HepG2 (cell line): ENCODE measurements at regions not wholly inside any gene's neighbourhood (a gene's known extent, or its start where the extent isn't known, plus 50 kb on each side); places are given as distances from the start of the nearest gene placed in this dataset.

Experiments used
- ATAC-seq: fragments of 200-7000 bp; cut with Tn5 transposase; 3 replicates; pipeline ENCODE4 v1.9.1; 2020; ENCODE audit warnings: mild to moderate bottlenecking, moderate library complexity
- BruUV-seq: library from RNA; stranded (reverse); fragments of 400-500 nt; replicated peaks from 2 replicates; lab custom pipeline; 2021; lab: Mats Ljungman, UMichigan
- CTCF ChIA-PET: fragments of 300-600 bp; formaldehyde crosslinking; extraction: SDS; loops from one replicate; lab custom pipeline; 2021; ENCODE audit warnings: low total read pairs, inconsistent platforms, low intra/inter-chr PET ratio; lab: Yijun Ruan, JAX
- POLR2A ChIA-PET: fragments of 350-600 bp; sonication (Branson Sonifier 250); formaldehyde crosslinking; loops from one replicate; lab custom pipeline; 2020; ENCODE audit warnings: antibody characterized with exemption, inconsistent platforms; lab: Yijun Ruan, JAX
- DNase-seq: peaks from one replicate; pipeline ENCODE4 v3.0.0-alpha.2; 2015; ENCODE audit warnings: low spot score
- FAIRE-seq: peaks from 3 replicates; lab custom pipeline; 2011; peaks lifted over from hg19 to GRCh38; lab: Jason Lieb, UNC
- H2AFZ ChIP-seq: one replicate; pipeline ENCODE4 v1.6.1; 2011; ENCODE audit warnings: low read length, inconsistent platforms
- H3K27ac ChIP-seq: fragments of 300-600 bp; 3 replicates; pipeline ENCODE4 v1.8.0; 2011; ENCODE audit warnings: mixed run types, mild to moderate bottlenecking, mixed read lengths, low read length, inconsistent platforms; ENCODE audit not compliant: insufficient read depth; ENCODE audit errors: extremely low read length
- H3K27me3 ChIP-seq, 2 experiments: fragments of 200-600 bp in 1 of 2; 2 replicates in 1 of 2; 3 replicates in 1 of 2; pipeline versions ENCODE4 v1.6.0 to v1.8.0; 2011; ENCODE audit warnings: low read length in 2 of 2, mild to moderate bottlenecking in 2 of 2, moderate library complexity in 2 of 2, inconsistent platforms in 1 of 2; ENCODE audit not compliant: insufficient read depth in 2 of 2, control insufficient read depth in 1 of 2
- H3K36me3 ChIP-seq, 2 experiments: fragments of 200-600 bp in 1 of 2; replicated peaks in 1 of 2; 2 replicates in 1 of 2; 3 replicates in 1 of 2; pipeline versions ENCODE4 v1.5.1 to v1.8.0; 2011; ENCODE audit warnings: low read length in 2 of 2, inconsistent platforms in 1 of 2; ENCODE audit not compliant: insufficient read depth in 2 of 2, control insufficient read depth in 1 of 2
- H3K4me1 ChIP-seq: 2 replicates; pipeline ENCODE4 v1.5.1; 2012; ENCODE audit warnings: low read length, inconsistent platforms; ENCODE audit not compliant: insufficient read depth
- H3K4me2 ChIP-seq: 2 replicates; pipeline ENCODE4 v1.6.0; 2011; ENCODE audit warnings: low read depth, low read length, inconsistent platforms
- H3K4me3 ChIP-seq, 3 experiments: fragments of 200-600 bp in 1 of 3; sonication (generic), shearing (Covaris generic) in 1 of 3; replicated peaks in 1 of 3; 2 replicates each; pipeline ENCODE4 v1.5.1; 2011 to 2016; ENCODE audit warnings: low read length in 3 of 3, inconsistent platforms in 2 of 3, low read depth in 2 of 3, mild to moderate bottlenecking in 2 of 3, control low read depth in 1 of 3, mixed read lengths in 1 of 3; ENCODE audit not compliant: insufficient read depth in 1 of 3
- H3K79me2 ChIP-seq: one replicate; pipeline ENCODE4 v1.6.1; 2011; ENCODE audit warnings: low read length, inconsistent platforms; ENCODE audit not compliant: insufficient read depth
- H3K9ac ChIP-seq: 2 replicates; pipeline ENCODE4 v1.6.0; 2011; ENCODE audit warnings: mild to moderate bottlenecking, low read depth, low read length, inconsistent platforms; ENCODE audit not compliant: insufficient read depth
- H3K9me3 ChIP-seq: 2 replicates; pipeline ENCODE4 v1.5.1; 2012; ENCODE audit warnings: mild to moderate bottlenecking, low read length
- H4K20me1 ChIP-seq: 2 replicates; pipeline ENCODE4 v1.6.0; 2011; ENCODE audit warnings: inconsistent platforms, mild to moderate bottlenecking, low read length, moderate library complexity; ENCODE audit not compliant: insufficient read depth
- BCLAF1 ChIP-seq: fragments of 450-650 bp; IDR thresholded peaks from 2 replicates; pipeline ENCODE4 v1.6.1; 2017; ENCODE audit warnings: mild to moderate bottlenecking
- NONO ChIP-seq, 2 experiments: fragments of 450-650 bp in 1 of 2; sonication (generic) in 1 of 2; formaldehyde crosslinking in 1 of 2; IDR thresholded peaks in 1 of 2; conservative IDR thresholded peaks in 1 of 2; 2 replicates each; pipeline versions ENCODE4 v1.6.1 to v1.8.0; 2017 to 2022; ENCODE audit warnings: mild to moderate bottlenecking in 1 of 2, missing genetic modification reagents in 1 of 2, moderate library complexity in 1 of 2
- SIX1 ChIP-seq: sonication (generic); formaldehyde crosslinking; IDR thresholded peaks from 2 replicates; pipeline ENCODE4 v1.4.0; 2020; ENCODE audit warnings: missing genetic modification reagents, borderline replicate concordance
- TCF12 ChIP-seq, 2 experiments: fragments of 450-650 bp in 1 of 2; sonication (generic) in 1 of 2; formaldehyde crosslinking in 1 of 2; IDR thresholded peaks; 2 replicates each; pipeline versions ENCODE4 v1.6.1 to v1.8.0; 2017 to 2022; ENCODE audit warnings: antibody characterized with exemption in 1 of 2, mild to moderate bottlenecking in 1 of 2, missing genetic modification reagents in 1 of 2, moderate library complexity in 1 of 2
- ZFYVE20 ChIP-seq: sonication (generic); formaldehyde crosslinking; IDR thresholded peaks from 2 replicates; pipeline ENCODE4 v1.8.0; 2023; ENCODE audit warnings: low read depth, mild to moderate bottlenecking, moderate library complexity, missing genetic modification reagents, borderline replicate concordance
- ZNF891 ChIP-seq: sonication (generic); formaldehyde crosslinking; IDR thresholded peaks from 2 replicates; pipeline ENCODE4 v1.5.0; 2020; ENCODE audit warnings: mild to moderate bottlenecking, missing genetic modification reagents
- WGBS: methylation state at CpG from one replicate; pipeline ENCODE4 v1.1.6; 2017; ENCODE audit warnings: low lambda C conversion rate; 5-methylcytosine and 5-hydroxymethylcytosine counted together
- in situ Hi-C: cut with HindIII; loops from 2 replicates; pipeline ENCODE4 v1.10.0; 2017; ENCODE audit warnings: low pct_unique_long_range_greater_than_20kb; ENCODE audit not compliant: extremely low pct_ligation_motif_present
- intact Hi-C: fragments of 100-400 bp; cut with micrococcal nuclease; formaldehyde crosslinking; loops from one replicate; pipeline ENCODE4 v1.10.0; 2022; ENCODE audit not compliant: unreplicated experiment
- TF ChIP-seq, protein P1 (sequence below): sonication (generic); formaldehyde crosslinking; IDR thresholded peaks from 2 replicates; pipeline ENCODE4 v1.5.0; 2020; ENCODE audit warnings: missing genetic modification reagents

- no peak for TF ChIP-seq BCLAF1
- TF ChIP-seq ZNF891 (CRISPR knock-in tag) = no peak
- TF ChIP-seq, protein P1, sequence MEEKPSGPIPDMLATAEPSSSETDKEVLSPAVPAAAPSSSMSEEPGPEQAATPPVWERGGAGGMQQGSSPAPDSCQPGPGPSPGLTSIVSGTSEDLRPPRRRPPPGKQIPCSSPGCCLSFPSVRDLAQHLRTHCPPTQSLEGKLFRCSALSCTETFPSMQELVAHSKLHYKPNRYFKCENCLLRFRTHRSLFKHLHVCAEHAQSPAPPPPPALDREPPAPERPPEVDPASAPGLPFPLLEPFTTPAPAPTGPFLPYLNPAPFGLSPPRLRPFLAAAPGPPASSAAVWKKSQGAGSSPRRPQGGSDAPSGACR (CRISPR knock-in tag) = no peak
Observed at GRCh38 chr1:239505094-239505493, 118.7 kb downstream of the CHRM3 start (continued).

GRCh38 chr1:239507826-239508225 lies 121.5 kb downstream of the CHRM3 start:
- TF ChIP-seq SIX1 (CRISPR knock-in tag) (no peak), NONO (IDR thresholded peaks at IDR 0.05) (no peak), NONO (CRISPR knock-in tag; conservative IDR thresholded peaks at IDR 0.05) (no peak), TCF12 (IDR thresholded peaks at IDR 0.05) (no peak), TCF12 (CRISPR knock-in tag; IDR thresholded peaks at IDR 0.05) (no peak), ZFYVE20 (CRISPR knock-in tag) (no peak)
- Histone ChIP-seq H3K4me2 (no peak overlapping the region), H3K27me3 (no peaks in the 10 kb centered on the region), H2AFZ (no peak overlapping the region), H4K20me1 (no peaks in the 10 kb centered on the region), H3K27ac (no peak overlapping the region), H3K36me3 (no peaks in the 10 kb centered on the region), H3K9ac (no peak overlapping the region), H3K9me3 (peaks cover 87% of the 10 kb centered on the region), H3K4me3 (no peak overlapping the region), H3K4me1 (no peaks in the 10 kb centered on the region), H3K79me2 (no peaks in the 10 kb centered on the region)
- intact Hi-C loops = no loop called here
- ChIA-PET CTCF (no interaction called here), POLR2A (no interaction called here)
- DNase-seq (no peak), FAIRE-seq (no peak), ATAC-seq (no peak)
- no TSS peak for BruUV-seq
- 5% methylated on average over 1 of the region's 1 CpG for WGBS
- in situ Hi-C loops = no loop called here
